ENCODE measurements at regions not wholly inside any gene's neighbourhood (a gene's known extent, or its start where the extent isn't known, plus 50 kb on each side); places are given as distances from the start of the nearest gene placed in this dataset.

- Histone ChIP-seq H3K4me1 (no peaks in the 10 kb centered on the region), H3K27ac (no peak overlapping the region), H3K36me3 (no peaks in the 10 kb centered on the region), H3K9me3 (no peaks in the 10 kb centered on the region), H3K4me3 (replicated peaks in 1 of 3) (no peak overlapping the region), H3K27me3 (no peaks in the 10 kb centered on the region)
- intact Hi-C loops (cut with DNase I), result no loop called here
- 81 to 83% methylated on average over 13 to 17 of the region's 18 CpGs for WGBS, 2 donors
- TF ChIP-seq CTCF (IDR thresholded peaks at IDR 0.05) (no peak), POLR2A (IDR thresholded peaks at IDR 0.05) (no peak)
- DNase-seq, result no peak
These were observed 384.2 kb upstream of the MYT1L start for GRCh38 chr2:2715036-2715818.

GRCh38 chr2:2714408-2714807 lies 383.3 kb upstream of the MYT1L start:
- no peaks in the 10 kb centered on the region for H3K36me3 ChIP-seq
- H3K4me3 ChIP-seq (replicated peaks in 1 of 3), result no peak overlapping the region
- H3K9me3 ChIP-seq, result no peaks in the 10 kb centered on the region
- no peaks in the 10 kb centered on the region for H3K27me3 ChIP-seq
- no peak for DNase-seq
- TF ChIP-seq POLR2A (IDR thresholded peaks at IDR 0.05) (no peak), CTCF (IDR thresholded peaks at IDR 0.05) (no peak)
- no peak overlapping the region for H3K27ac ChIP-seq
- no peaks in the 10 kb centered on the region for H3K4me1 ChIP-seq
- 86 to 93% methylated on average over 7 of the region's 7 CpGs for WGBS, 2 donors
- intact Hi-C loops (cut with DNase I), result no loop called here

- no peak overlapping the region for H3K27ac ChIP-seq
- TF ChIP-seq CTCF (IDR thresholded peaks at IDR 0.05) (no peak), POLR2A (IDR thresholded peaks at IDR 0.05) (no peak)
- intact Hi-C loops (cut with DNase I), result no loop called here
- no peaks in the 10 kb centered on the region for H3K4me1 ChIP-seq
- DNase-seq, result no peak
- H3K4me3 ChIP-seq (replicated peaks in 1 of 3), result no peak overlapping the region
- H3K36me3 ChIP-seq, result no peaks in the 10 kb centered on the region
- no peaks in the 10 kb centered on the region for H3K27me3 ChIP-seq
- H3K9me3 ChIP-seq, result no peaks in the 10 kb centered on the region
- WGBS, 2 donors, result 90 to 92% methylated on average over 6 to 12 of the region's 12 CpGs
These were observed 378.3 kb upstream of the MYT1L start for GRCh38 chr2:2709431-2709770.

- Histone ChIP-seq H3K27ac (no peak overlapping the region), H3K36me3 (no peaks in the 10 kb centered on the region), H3K4me1 (no peaks in the 10 kb centered on the region), H3K4me3 (replicated peaks in 1 of 3) (no peak overlapping the region), H3K27me3 (no peaks in the 10 kb centered on the region), H3K9me3 (no peaks in the 10 kb centered on the region)
- no peak for DNase-seq
- 75 to 82% methylated on average over 26 to 34 of the region's 37 CpGs for WGBS, 2 donors
- intact Hi-C loops (cut with DNase I), result no loop called here
- TF ChIP-seq POLR2A (IDR thresholded peaks at IDR 0.05) (no peak), CTCF (IDR thresholded peaks at IDR 0.05) (no peak)
These were observed 377.7 kb upstream of the MYT1L start for GRCh38 chr2:2708575-2709430.

Measured in thyroid gland (tissue), 4 donors.